ENCODE measurements at regions not wholly inside any gene's neighbourhood (a gene's known extent, or its start where the extent isn't known, plus 50 kb on each side); places are given as distances from the start of the nearest gene placed in this dataset.

DNA sequence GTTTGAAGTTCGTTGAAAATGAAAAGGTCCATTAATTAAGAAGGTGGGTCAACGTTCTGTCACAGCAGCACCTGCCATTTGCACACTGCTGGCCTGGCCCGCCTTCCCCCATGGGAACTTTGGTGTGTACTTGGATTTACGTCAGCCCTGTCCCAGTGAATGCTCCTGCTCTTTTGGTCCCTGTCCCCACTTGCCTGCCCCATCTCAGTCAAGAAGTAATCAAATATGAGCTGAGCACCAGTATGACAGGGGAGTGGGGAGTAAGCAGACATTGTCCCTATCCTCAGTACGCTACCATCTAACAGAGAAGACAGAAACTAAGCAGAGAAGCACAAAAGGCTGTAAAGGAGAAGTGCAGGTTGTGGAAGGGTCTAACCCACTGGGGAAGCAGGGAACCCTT, 65.1 kb downstream of the SLC4A3 start:
- no peak for DNase-seq

DNA sequence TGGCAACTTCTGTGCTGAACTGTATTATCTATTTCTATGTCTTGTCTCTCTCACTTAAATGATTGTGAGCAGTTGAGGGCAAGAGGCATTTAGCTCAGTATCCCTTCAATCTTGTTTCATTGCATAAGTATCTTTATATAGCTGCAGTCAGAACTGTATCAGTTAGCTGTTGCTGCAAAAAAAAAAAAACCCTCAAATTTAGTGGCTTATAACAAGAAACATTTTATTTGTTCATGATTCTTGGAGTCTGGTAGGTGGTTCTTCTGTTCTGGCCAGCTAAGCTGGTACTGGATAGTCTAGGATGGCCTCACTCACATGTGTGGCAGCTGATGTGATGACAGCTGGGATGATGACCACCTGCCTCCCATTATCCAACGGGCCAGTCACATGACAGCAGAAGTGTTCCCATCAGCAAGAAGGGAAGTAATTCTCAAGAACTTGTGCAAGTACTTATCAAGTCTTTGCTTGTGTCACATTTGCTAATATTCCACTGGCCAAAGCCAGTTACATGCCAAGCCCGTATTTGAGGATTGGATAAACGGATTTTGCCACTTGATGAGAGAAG, 67.8 kb downstream of the SLC4A3 start:
- DNase-seq: no peak

DNA sequence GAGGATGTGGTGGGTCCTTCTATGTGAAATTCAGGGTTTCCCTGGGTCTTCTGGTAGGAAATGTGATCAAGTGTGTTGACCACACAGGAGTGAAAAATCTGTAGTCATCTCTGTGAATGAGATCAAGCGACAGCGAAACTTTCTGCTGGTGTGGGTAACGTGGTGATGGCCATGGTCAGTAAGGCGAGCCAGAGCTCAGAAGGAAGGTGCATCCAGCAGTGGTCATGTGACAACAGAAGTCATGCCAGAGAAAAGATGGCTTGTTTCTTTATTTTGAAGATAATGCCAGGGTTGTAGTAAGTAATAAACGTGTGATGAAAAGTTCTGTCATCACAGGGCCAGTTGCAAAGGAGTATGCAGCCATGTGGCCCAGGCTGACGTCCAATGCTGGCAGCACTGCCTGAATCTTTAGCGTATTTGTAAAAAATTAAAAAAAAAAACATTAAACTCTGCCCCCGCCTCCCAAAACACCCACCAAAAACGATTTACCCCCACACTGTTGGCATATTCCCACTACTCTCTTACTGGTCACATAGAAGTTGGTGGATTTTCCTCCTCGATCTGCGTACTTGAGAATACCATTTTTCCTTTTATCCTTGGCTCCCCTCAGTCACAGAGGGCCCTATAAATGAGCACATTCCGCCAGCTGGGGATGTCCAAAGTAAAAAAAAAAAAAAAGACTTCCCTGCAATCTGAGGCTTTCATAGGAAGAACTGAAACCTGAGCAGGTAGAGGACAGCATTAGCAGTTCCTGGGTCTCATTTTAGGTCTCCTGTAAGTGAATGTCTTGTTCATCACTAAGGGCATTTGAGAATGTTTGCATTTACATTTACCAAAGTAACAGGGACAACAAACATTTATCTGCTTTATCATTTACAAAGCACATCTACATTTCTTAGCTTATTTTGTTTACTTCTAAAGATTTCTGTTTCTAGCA, 70.6 kb downstream of the SLC4A3 start:
- no peak for DNase-seq

DNA sequence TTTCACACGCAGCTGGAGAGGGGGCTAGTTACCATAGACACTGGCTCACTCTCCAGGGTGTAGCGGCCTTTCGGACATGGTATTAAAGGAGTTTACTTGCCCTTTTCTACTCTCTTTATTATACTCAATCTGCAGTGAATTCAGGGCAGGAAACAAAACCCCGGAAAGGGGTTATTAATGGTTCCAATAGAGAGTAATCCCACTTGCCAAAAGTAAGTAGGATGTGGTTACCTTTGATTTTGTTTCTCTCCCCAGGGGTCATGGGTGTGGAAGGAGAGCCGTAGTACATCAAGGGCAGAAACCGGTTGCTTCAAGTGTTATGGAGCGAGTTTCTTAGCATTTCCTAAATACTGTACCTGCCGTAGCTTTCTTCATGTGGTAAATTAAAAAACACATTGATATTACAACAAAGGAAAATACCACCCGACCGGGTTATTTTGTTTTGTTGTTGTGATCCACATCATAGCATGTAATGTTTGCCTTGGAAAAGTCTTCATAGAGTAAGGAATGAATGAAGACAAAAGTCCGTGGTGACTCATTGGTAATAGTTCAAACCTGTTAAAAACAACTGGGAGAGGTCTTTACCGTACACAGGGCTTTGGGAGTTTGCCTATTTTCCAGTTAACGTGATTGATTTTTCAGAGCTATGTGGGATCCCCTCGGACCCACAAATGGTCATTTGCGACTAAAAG, 71.5 kb downstream of the SLC4A3 start:
- DNase-seq: no peak

DNA sequence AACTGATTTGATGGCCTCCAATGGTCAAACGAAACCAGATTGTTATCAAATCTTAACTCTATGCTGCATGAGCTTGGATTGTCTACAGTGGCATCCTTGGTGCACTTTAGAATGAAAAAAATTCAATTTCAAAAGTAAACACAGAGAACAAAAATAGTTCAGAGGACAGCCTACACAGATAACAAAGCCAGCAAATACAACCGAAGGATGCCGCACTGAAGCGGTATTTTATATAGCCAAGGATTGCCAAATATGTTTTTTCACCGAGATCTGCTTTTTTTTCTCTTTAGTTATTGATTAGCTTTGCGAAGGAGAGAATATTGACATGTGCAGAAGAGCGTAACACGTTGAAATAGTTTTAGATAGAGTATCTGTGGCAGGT, 72.0 kb downstream of the SLC4A3 start:
- no peak for DNase-seq

DNA sequence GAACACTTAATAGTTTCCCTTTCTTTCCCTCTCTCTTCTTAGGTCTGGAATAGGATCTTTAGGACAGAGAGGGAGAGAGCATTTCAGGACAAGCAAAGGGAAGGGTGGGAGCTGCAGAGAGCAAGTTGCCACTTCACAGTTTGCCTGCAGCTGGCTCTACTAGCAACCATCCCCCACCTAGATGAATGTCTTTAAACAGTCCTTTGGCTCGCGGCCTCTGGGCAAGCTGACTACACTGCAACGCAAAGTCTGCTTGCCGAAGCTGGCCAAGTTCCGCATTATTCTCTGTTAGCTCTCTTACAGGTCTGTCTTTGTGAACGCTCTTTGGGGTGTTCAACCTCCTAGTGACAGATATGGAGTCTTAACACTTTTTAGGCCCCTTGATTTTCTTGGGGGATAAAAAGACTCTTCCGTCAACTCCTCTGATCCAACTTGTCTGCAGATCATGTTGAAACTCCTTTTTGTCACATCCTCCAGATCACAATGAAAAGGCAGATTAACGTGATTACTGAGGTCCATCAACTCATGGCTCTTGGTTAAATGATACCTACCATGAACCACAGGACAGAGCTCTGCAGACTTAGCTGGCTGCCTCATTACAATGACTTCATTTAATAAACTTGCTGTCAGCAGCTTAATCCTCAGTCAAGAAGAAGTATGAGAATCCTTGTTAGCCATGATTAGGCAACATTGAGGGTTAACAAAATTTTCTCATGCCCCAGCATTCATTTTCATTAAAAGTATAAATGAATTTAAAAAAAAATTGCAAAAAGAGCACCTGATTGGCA, 74.6 kb downstream of the SLC4A3 start:
- DNase-seq: no peak

DNA sequence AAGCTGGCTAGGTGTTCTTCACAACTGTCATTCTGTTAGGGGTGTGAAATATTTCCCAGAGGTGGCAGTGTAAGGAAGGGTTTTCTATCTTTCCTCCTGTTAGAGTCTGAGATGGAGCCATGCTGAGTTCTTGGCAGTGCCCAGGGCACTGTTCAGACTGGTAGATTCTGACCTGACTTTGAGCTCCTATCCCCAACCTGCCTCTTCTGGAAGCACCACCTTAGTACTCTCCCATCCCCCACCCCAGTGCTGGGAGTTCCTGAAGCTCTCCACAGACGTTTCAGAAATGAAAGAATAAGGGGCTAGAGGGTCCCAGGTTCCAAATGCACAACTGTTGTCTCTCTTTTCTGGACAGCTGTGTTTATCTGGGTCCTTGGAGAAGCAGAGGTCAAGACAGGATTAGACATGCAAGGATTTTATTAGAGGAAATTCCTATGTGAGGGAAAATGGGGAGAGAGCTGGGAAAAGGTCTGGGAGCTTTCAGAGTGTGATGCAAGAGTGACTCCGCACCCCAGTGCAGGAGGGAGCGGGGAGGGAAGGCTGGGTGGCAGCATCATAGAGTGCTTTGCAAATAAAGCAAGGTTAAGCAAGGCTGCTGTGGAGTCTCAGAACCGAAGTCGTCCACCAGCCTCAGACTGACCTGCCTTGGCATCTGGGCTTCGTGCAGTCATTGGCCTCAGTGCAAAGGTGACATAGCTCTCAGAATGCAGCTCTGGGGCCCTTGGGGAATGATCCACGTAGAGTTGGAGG, 75.5 kb downstream of the SLC4A3 start:
- DNase-seq: no peak

DNA sequence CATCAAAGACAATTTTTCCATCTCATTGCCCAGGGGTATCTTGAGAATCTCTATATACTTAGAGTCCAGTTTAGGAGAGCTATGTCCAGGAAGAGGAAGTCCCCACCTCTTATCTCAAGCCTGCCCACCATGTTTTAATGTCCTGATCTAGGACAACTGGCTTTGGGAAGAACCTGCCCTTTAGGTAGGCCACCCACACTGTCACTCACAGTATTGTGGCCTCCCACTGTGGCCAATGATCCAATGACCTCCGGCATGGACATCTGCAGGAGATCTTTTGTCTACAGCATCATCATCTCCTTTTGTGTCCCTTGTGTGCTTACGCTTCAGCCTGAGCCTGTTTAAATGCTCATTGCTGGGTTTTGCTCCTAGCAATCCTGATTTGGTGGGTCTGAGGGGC, 77.4 kb downstream of the SLC4A3 start:
- no peak for DNase-seq

DNA sequence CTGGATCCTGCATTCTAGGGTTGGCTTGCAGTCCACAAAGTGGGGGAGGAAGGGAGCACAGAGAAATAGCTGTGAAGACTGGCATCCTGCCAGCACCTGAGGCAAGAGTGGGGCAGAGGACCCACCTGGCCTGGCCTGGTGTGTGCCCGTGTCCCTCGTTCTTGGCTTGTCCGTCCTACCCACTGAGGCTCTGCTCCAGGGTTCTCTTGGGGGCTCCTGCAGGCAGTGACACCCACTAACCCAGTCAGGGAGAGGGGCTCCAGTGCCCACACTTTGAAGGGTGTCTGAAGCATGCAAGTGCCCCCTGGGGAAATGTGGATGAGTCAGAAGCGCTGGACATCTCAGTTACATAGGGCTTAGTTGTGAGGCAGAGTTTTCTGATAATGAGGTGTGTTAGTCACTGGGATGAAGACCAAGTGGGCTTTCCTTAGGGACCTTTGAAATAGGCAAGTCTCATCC, 79.4 kb downstream of the SLC4A3 start:
- no peak for DNase-seq

DNA sequence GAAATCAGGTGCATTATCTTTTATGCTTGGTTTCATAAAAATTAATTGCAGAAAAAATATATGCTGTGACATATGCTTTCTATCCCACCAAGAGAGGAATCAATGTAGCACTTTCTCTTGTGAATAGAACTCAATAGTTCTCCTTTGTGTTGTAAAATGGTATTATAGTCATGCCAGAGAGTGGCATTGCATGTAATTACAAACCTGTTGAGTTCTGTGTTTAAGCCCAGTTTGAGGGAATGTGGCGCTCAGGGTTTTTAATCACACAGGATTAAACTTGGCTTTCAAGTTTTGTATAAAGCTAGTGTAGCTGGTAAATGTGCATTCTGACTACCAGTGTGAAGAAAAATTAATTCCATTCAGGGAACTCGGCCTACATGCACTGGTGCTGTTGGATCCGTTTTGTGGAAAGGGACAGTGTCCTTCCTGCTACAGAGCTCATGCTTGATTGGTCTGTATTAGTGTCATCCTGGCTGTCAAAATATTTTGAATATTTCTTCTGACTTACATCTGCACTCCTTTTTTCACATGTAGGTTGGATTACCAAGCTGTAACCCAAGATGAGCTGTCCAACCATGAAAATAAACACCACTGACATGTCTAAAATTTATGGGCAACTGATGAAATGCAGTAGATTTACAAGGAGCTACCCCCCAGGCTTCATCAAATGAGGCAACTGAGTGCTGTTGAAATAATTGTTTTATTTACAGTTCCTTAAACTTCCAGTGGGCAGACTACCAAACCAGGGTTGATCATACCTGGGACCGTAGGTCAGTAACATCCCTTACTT, 80.3 kb downstream of the SLC4A3 start:
- no peak for DNase-seq

DNA sequence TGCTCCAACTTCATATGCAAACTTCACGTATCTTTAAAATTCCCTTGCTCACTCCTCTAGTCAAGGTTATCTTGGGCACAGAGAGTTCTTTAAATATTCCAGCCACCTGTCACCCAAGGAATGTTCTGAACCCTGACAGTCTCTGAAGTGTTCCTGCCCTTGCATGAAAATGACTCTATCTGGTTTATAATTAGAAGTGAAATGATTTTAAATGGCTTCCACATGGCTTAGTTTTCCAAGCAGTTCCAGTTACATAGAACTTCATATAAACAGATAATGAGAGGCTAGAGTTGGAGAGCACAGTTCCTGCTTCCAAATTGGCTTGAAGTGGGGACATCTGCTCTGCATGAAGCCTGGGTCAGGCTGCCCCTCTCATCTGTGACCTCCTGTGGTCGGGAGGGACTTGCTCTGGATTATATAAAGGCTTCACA, 81.9 kb downstream of the SLC4A3 start:
- DNase-seq: no peak

DNA sequence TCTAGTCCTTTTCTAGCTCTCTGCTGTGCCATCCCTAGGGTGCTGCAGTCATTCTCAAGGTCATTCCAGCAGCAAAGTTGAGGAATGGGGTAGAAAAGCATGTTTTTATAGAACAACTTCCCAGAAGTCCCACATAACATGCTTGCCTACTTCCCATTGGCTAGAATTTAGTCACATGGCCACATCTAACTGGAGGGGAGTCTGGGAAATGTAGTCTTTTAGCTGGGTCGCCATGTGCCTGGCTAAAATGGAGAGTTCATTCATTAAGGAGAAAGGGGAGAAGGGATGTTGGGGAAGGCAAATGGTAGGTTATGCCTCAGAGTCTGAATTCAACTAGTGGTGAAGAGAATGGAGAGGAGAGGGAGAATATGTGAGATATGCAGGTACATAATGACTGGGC, 85.7 kb downstream of the SLC4A3 start:
- DNase-seq: no peak

DNA sequence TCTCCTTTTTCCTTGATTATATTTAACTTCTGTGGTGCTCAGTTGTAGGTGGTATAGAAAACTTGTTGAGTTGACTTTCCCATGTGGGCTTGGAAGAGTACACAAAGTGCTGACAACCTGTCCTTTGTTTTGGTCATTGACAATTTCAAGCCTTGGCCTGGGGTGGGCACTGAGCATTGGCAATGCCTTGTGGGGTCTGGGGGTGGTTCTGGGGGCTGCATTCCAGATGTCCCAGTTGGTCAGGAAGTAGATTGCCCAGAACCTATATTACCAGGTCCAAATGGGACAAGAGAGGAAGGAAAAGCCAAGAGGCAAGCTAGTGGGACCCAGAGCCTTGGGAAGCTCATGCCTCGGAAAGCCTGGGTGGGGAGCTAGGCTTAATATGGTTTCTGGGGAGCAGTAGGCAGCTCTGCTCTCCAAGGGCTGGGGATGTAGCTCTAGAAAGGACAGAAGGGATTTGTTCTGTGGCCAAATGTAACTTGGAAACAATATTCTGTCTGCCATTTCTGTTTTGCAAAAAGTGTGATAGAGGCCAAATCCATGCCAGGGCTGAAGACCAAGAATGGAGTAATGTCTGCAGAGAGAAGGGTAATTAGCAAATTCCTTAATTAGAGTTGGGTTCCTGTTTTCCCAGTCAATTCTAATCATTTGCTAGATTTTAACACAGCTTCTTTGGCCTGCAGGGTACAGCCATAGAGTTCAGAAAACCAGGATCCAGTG, 87.4 kb downstream of the SLC4A3 start:
- no peak for DNase-seq

DNA sequence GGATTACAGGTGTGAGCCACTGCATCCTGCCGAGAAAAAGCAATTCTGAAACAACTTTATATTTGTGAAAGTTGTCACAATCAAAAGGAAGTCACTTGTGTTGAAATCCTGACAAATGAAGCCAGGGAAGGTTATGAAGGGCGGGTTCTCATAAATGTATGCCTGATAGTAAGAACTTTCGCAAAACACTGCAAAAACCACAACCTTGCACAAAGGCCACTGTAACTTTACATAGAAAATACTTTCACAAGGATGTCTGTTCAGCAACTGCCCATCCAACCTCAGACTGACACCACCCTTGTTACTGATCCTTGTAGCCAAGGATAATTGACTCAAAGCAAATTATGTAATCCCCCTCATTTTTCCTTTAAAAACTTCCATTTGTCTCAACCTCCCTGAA, 90.6 kb downstream of the SLC4A3 start:
- no peak for DNase-seq

DNA sequence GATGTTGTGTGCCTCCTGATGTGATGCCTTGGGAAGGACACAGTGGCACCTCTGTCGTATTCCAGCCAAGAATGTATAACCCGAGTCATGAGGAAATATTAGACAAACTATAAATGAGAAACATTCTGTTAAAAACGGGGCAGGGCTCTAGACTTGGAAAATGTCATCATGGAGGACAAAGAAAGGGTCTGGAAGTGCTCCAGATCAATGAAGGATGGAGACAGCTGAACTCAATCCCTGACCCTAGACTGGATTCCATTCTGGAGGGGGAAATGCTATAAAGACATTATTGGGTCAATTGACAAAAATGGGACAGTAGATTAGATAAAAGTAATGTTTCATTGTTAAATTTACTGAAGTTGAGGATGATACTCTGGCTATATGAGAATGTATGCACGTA, 92.1 kb downstream of the SLC4A3 start:
- DNase-seq: no peak

DNA sequence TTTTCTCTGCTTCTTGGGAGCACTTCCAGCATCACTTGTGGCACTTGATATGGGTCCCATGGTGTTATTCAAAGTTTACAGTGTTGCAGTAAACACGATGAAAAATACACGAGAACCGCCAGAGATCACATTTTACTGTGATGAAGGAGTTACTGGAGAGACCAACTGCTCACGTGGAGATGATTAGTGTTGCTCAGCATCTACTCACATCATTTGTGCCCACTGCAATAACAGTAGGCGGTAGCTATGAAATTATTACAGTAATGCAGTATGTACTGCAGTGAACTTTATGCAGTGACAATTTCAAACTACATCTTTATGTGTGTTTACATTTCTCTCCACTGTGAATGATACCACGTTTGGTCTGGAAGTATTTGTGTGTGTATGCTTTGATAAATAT, 93.5 kb downstream of the SLC4A3 start:
- no peak for DNase-seq

DNA sequence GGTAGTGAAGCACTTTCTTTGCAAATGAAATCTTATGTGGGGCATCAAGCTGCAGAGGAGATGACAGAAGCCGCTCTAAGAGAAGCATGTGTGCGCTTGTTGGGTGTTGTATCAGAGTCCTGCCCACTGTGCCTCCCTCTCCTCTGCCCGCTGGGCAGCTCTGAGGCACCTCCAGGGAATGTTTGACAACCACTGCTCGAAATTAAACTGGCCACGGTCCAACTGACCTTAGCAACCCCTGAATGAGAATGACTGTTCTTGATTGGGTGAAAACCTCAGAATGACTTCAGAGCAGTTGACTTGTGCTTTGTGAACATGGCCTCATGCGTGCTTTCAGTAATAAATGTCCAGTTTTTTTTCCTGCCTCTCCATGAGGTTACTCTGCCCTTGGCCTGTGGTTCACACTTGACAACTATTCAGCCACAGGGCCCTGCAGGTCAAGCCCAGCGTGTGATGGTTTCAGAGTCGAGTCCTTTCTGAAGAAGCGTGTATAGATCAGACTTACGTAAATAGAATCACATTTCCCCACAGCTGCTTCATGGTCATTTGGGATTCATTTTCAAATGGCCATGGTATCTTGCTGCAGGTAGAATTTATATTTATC, 94.9 kb downstream of the SLC4A3 start:
- no peak for DNase-seq

DNA sequence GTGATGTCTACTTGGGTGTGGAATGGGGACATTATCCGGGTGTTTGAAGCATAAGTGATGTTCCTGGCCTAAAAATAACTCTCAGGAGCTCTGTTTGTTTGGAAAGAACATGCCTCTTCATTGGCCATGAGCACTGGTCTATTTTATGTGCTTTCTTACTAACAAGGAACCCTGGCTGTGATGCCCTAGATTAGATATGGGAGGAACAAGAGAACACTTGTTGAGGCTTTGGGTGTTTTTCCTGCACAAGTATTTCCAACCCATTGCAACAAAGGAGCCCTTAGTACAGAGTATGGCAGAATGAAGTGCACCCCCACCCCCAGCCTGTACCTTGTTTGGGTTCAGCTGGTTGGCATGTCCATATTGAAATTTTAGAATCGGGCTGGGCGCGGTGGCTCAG, 95.9 kb downstream of the SLC4A3 start:
- DNase-seq: no peak

DNA sequence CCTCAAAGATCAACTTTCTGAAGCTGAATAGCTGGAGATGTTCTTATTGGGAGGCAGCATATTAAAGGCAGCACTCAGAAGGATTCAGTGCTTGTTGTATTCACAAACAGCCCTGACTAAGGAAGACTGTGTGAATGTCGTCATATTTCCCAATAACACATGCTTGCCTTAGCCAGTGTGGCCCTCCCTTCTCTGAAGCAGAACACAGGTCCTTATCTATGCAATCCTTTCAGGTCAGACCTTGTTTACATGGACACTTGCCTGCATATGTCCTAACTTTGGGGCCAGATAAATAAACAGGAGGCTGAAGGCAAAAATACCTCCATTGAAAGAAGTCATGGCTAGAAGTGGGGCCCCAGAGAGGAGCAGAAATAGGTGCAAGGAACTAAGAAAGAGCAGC, 97.2 kb downstream of the SLC4A3 start:
- no peak for DNase-seq

DNA sequence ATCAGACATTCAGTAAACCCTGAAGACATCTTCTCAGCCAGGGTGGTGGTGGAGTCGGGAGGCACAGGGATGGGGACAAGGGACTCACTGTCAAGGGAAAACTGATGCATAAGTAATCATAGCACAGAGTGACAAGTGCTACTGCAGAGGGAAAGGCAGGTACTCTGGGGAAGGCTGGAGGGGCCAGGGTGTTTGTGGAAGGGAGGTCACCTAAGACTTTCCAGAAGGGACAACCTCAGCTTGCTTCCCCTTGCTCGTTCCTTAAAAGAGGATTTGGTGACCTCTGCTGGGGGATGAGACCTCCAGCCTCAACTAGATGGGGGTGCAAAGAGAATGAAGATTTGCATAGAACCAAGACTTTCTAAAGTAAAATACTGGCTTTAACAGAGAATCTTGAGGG, 99.5 kb downstream of the SLC4A3 start:
- DNase-seq: no peak

Measured in T-helper 9 cell (primary cell).